ENCODE measurements at regions not wholly inside any gene's neighbourhood (a gene's known extent, or its start where the extent isn't known, plus 50 kb on each side); places are given as distances from the start of the nearest gene placed in this dataset.

DNA sequence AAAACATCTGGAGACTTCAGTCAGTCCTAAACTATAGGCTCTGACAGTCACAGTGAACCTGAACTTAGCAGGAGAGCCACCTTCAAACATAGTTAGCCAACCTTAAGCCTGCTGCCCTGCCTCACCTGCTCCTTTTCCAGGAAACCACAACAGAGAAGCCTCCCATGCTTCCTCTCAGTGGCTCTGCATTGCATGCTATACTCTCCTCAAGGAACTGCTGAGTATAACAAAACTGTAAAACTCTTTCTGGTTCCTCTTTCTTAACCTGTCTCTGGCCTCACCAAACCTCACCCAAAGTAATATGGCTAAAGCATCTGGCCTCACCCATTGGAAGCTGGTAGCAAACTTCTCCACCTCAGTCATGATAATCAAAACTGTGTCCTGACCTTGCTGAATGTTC is 122.1 kb downstream of the ANKRD50 start:
- H3K27ac ChIP-seq, result no peak overlapping the region
- H3K4me3 ChIP-seq, result no peak overlapping the region

DNA sequence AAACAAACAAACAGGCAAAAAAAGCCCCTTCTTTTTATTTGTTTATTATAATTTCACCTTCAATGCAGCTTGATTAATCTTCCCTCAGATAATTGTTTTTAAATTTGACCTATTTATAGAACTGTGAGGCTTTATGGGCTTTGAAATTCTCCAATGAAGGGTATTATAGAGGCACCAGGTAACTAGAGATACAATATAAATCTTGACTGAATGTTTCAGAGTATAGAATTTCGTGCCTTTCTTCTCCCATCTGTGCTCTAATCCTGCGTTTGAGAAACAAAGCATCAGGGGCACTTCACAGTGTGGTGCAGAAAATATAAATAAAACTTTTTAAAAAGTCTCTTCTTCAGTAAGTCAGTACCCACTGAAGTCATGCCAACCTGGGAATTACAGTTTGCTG is 120.9 kb downstream of the ANKRD50 start:
- H3K4me3 ChIP-seq, result no peak overlapping the region
- H3K27ac ChIP-seq, result no peak overlapping the region

DNA sequence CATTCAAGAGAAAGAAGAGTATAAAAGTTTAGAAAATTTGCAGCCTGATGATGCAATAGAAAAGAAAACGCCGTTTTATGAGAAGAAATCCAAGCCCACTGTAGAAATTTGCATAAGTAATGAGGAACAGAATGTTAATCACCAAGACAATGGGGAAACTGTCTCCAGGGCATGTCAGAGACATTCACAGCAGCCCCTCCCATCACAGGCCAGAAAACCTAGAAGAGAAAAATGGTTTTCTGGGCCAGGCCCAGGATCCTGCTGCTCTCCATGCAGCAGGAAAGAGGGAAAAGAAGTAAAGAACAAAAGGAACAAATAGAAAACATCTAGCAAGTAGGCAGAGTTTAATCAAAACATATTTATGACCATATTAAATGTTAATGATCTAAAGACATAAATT is 119.0 kb downstream of the ANKRD50 start:
- H3K4me3 ChIP-seq, result no peak overlapping the region
- H3K27ac ChIP-seq, result no peak overlapping the region

DNA sequence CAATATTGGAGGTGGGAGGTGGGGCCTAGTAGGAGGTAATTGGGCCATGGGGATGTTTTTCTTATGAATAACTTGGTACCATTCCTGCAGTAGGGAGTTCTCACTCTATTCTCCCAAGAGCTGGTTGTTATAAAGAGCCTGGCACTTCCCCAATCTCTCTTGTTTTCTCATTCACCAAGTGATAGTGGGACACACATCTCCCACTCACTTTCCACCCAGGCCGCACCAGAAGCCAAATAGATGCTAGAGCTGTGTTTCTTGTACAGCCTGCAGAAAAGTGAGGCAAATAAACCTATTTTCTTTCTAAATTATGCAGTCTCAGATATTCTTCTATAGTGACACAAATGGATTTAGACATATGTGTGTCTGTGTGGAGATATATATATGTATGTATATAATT is 117.6 kb downstream of the ANKRD50 start:
- Histone ChIP-seq H3K4me3 (no peak overlapping the region), H3K27ac (no peak overlapping the region)

DNA sequence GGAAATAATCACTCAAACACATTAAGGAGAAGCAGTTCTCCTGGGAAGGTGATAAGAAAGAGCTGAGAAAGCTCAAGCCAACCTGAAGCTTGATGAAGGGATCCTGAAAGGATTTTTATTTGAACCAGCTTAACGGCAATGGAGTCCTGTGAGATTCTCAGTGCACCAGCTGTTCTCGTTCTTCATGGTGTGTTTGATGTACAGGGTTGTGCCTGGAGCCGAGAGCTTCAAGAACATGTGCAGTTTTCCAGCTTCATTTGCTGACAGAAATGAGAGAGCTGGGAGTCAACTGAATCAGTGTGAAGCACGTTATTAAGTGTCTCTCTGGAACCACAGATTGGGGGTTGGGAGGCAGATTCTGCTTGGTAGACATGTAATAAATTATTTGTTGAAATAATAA is 115.7 kb downstream of the ANKRD50 start:
- H3K4me3 ChIP-seq, result no peak overlapping the region
- no peak overlapping the region for H3K27ac ChIP-seq

DNA sequence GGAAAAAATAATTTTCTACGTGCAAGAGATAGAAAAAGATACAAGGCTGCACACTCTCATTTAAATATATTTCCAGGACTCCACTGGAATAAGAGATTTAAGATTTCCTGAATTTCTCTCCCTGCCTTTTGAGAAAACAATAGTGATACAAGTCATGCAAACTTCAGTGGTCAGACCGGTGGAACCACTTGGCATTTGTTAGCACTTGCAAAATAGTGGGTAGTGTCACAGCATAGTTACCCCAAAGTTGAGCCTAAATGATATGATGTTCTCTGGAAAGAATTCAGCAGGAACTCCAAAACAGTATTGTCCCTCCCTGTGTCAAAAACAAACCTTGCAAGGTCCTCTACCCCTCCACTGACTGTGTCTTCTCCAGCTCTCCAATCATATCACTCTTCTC is 102.3 kb downstream of the ANKRD50 start:
- H3K4me3 ChIP-seq, result no peak overlapping the region
- H3K27ac ChIP-seq, result peak overlapping the region in 3 of 21 experiments; percentile 15 to 31 (median 27)

Data from skin epidermis (tissue), 12 donors.